ENCODE measurements at regions not wholly inside any gene's neighbourhood (a gene's known extent, or its start where the extent isn't known, plus 50 kb on each side); places are given as distances from the start of the nearest gene placed in this dataset.

GRCh38 chr3:22115581-22115980 lies 364.6 kb upstream of the ZNF385D start:
- ChIA-PET CTCF (no interaction called here), POLR2A (no interaction called here)

DNA sequence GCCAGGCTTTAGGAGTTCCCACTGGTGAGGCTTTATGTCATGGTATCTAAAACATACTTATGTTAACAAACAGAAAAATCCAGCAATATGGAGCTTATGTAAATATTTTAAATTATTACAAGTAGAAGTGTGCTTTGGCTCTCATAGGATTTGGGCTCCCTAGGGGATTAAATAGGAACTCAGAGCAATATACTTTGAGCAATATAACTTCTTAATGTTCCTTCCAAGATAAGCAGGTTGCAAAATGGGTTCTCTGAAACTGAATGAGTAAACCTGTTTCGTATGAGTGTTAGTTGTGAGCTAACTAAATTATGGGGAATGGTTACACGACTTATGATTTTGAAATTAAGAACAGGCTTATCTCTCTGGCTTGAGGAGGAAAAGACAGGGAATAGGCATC lies 366.1 kb upstream of the ZNF385D start:
- H3K36me3 ChIP-seq (ENCODE audit: control insufficient read depth in 2 of 2, insufficient read depth in 1 of 2, low read length in 2 of 2) = no peaks in the 10 kb centered on the region
- H3K4me1 ChIP-seq (ENCODE audit: control insufficient read depth, insufficient read depth, low read length) = no peaks in the 10 kb centered on the region
- ChIA-PET CTCF (interaction anchor here (0.8 kb wide), 1 partner anchor 1605 kb away, joined by 3 read pairs; no protein-coding TSS in a partner anchor), POLR2A (no interaction called here)
- no peak overlapping the region for H3K4me3 ChIP-seq (ENCODE audit: low read depth, low read length)
- H3K9me3 ChIP-seq (ENCODE audit: control insufficient read depth, insufficient read depth, low read depth, low read length) = no peaks in the 10 kb centered on the region
- TF ChIP-seq ZNF560 (tag by site-specific recombination; IDR thresholded peaks at IDR 0.05; ENCODE audit: borderline replicate concordance) (no peak), ZNF202 (tag by site-specific recombination; IDR thresholded peaks at IDR 0.05; ENCODE audit: borderline replicate concordance) (no peak), ZNF830 (tag by site-specific recombination; IDR thresholded peaks at IDR 0.05; ENCODE audit: low read depth) (no peak), ZNF23 (tag by site-specific recombination; IDR thresholded peaks at IDR 0.05; ENCODE audit: borderline replicate concordance) (no peak), ZNF362 (tag by site-specific recombination; IDR thresholded peaks at IDR 0.05) (no peak), ZNF548 (tag by site-specific recombination; IDR thresholded peaks at IDR 0.05) (no peak), ZNF223 (tag by site-specific recombination; IDR thresholded peaks at IDR 0.05) (no peak), ZBTB10 (tag by site-specific recombination; IDR thresholded peaks at IDR 0.05) (no peak), ZBTB1 (tag by site-specific recombination; IDR thresholded peaks at IDR 0.05) (no peak), HOXD13 (CRISPR knock-in tag; IDR thresholded peaks at IDR 0.05; ENCODE audit: borderline replicate concordance) (no peak), GLIS2 (tag by site-specific recombination; IDR thresholded peaks at IDR 0.05) (no peak), PRDM10 (tag by site-specific recombination; IDR thresholded peaks at IDR 0.05) (no peak), ZNF580 (tag by site-specific recombination; IDR thresholded peaks at IDR 0.05) (no peak), OVOL3 (tag by site-specific recombination; IDR thresholded peaks at IDR 0.05) (no peak)
- no peak overlapping the region for H3K27ac ChIP-seq (ENCODE audit: extremely low read depth, low read depth, low read length)

More at GRCh38 chr3:22115581-22115980, 364.6 kb upstream of the ZNF385D start:
- TF ChIP-seq BCL11A (tag by site-specific recombination; IDR thresholded peaks at IDR 0.05; ENCODE audit: low read depth) (no peak), HOXD13 (CRISPR knock-in tag; IDR thresholded peaks at IDR 0.05; ENCODE audit: borderline replicate concordance) (no peak), ZNF488 (tag by site-specific recombination; IDR thresholded peaks at IDR 0.05) (no peak), ZNF596 (tag by site-specific recombination; IDR thresholded peaks at IDR 0.05) (no peak), ZSCAN16 (tag by site-specific recombination; IDR thresholded peaks at IDR 0.05) (no peak), REPIN1 (tag by site-specific recombination; IDR thresholded peaks at IDR 0.05; ENCODE audit: low read depth) (no peak), ZNF391 (tag by site-specific recombination; IDR thresholded peaks at IDR 0.05; ENCODE audit: borderline replicate concordance, low read depth) (no peak), ZNF280D (tag by site-specific recombination; IDR thresholded peaks at IDR 0.05) (no peak), KLF16 (tag by site-specific recombination; IDR thresholded peaks at IDR 0.05) (no peak), ZNF560 (tag by site-specific recombination; IDR thresholded peaks at IDR 0.05; ENCODE audit: borderline replicate concordance) (no peak), SP7 (tag by site-specific recombination; IDR thresholded peaks at IDR 0.05) (no peak)
- Histone ChIP-seq H3K4me3 (ENCODE audit: low read depth, low read length) (no peak overlapping the region), H3K27ac (ENCODE audit: extremely low read depth, low read depth, low read length) (no peak overlapping the region), H3K9me3 (ENCODE audit: control insufficient read depth, insufficient read depth, low read depth, low read length) (no peaks in the 10 kb centered on the region), H3K4me1 (ENCODE audit: control insufficient read depth, insufficient read depth, low read length) (no peaks in the 10 kb centered on the region), H3K36me3 (ENCODE audit: control insufficient read depth in 2 of 2, insufficient read depth in 1 of 2, low read length in 2 of 2) (no peaks in the 10 kb centered on the region)

Data from HEK293 (cell line).